NOMO-1 treated with dmso at 0.1 percent for 144 hours (cell line): ENCODE measurements at regions not wholly inside any gene's neighbourhood (a gene's known extent, or its start where the extent isn't known, plus 50 kb on each side); places are given as distances from the start of the nearest gene placed in this dataset.

Source experiments
- DNase-seq: peaks from one replicate; lab custom pipeline; 2025; ENCODE audit not compliant: unreplicated experiment; lab: John Stamatoyannopoulos, UW

- no peak for DNase-seq
These were observed 85.8 kb upstream of the NELL2 start for GRCh38 chr12:44961887-44962286.

GRCh38 chr12:44960856-44961255 is 84.7 kb upstream of the NELL2 start:
- DNase-seq = no peak

GRCh38 chr12:44960423-44960822 is 84.3 kb upstream of the NELL2 start:
- no peak for DNase-seq

- DNase-seq = no peak
These were observed 71.0 kb upstream of the NELL2 start for GRCh38 chr12:44947163-44947562.

GRCh38 chr12:44942714-44943113 is 66.6 kb upstream of the NELL2 start:
- DNase-seq = no peak

- peak; percentile 6 for DNase-seq
These were observed 55.0 kb upstream of the NELL2 start for GRCh38 chr12:44930972-44931600.

- DNase-seq = no peak
These were observed 53.2 kb upstream of the NELL2 start for GRCh38 chr12:44929236-44929885.
